ENCODE measurements at regions not wholly inside any gene's neighbourhood (a gene's known extent, or its start where the extent isn't known, plus 50 kb on each side); places are given as distances from the start of the nearest gene placed in this dataset.

- Histone ChIP-seq H2AFZ (ENCODE audit: control insufficient read depth, low read depth, low read length) (no peak overlapping the region), H3K9ac (ENCODE audit: control insufficient read depth, insufficient read depth, low read length) (no peak overlapping the region), H3K9me3 (replicated peaks; ENCODE audit: control insufficient read depth, insufficient read depth, low read length) (no peaks in the 10 kb centered on the region), H3K36me3 (ENCODE audit: control insufficient read depth in 2 of 2, insufficient read depth in 2 of 2, low read length in 1 of 2) (no peaks in the 10 kb centered on the region), H3K79me2 (ENCODE audit: control insufficient read depth, insufficient read depth, low read length) (no peaks in the 10 kb centered on the region), H3K27ac (ENCODE audit: control insufficient read depth, insufficient read depth) (no peak overlapping the region), H4K20me1 (ENCODE audit: control insufficient read depth, insufficient read depth) (no peaks in the 10 kb centered on the region), H3K4me2 (ENCODE audit: control insufficient read depth, insufficient read depth) (no peak overlapping the region), H3K4me3 (no peak overlapping the region), H3K27me3 (replicated peaks in 1 of 2; ENCODE audit: control insufficient read depth in 2 of 2, insufficient read depth in 2 of 2, low read length in 1 of 2) (no peaks in the 10 kb centered on the region), H3K4me1 (ENCODE audit: control insufficient read depth, insufficient read depth, low read length) (no peaks in the 10 kb centered on the region)
- ATAC-seq (peak; percentile 89), FAIRE-seq (no peak), DNase-seq (ENCODE audit: low read depth, low spot score) (peak; percentile 3)
- in situ Hi-C loops (cut with MboI), result no loop called here
- no TSS peak for BruUV-seq (replicated peaks)
- ChIA-PET SMC1A (ENCODE audit: uncharacterized antibody, unreplicated experiment) (interaction anchor here (1.0 kb wide), 1 partner anchor 17 kb away, joined by 3 read pairs; no protein-coding TSS in a partner anchor), POLR2A (no interaction called here), CTCF (interaction anchor here (1.4 kb wide), 1 partner anchor 13 kb away, joined by 3 read pairs; no protein-coding TSS in a partner anchor), RAD21 (ENCODE audit: unreplicated experiment) (interaction anchor here (0.6 to 1.2 kb wide), 3 partner anchors 22 to 311 kb away, joined by 3 to 5 read pairs (median 3); no protein-coding TSS in a partner anchor)
- WGBS (ENCODE audit: insufficient coverage, insufficient replicate concordance, low lambda C conversion rate, missing lambda C conversion rate), result 15% methylated on average over 9 of the region's 9 CpGs
- intact Hi-C loops (cut with micrococcal nuclease; ENCODE audit: unreplicated experiment), result no loop called here
- no peak for TF ChIP-seq NRF1 (conservative IDR thresholded peaks at IDR 0.05; ENCODE audit: low read depth, low read length)
- TF ChIP-seq SMAD1 (IDR thresholded peaks at IDR 0.05; ENCODE audit: low read depth, partially characterized antibody), result no peak
- peak in 1 of 2 experiments; percentile 62; a peak in 2 of 4 replicates for TF ChIP-seq BHLHE40 (IDR thresholded peaks at IDR 0.05; ENCODE audit: borderline replicate concordance in 1 of 2, low read depth in 2 of 2, low read length in 1 of 2)
- TF ChIP-seq SIN3A (IDR thresholded peaks at IDR 0.05; ENCODE audit: low read depth, low read length), result no peak
- TF ChIP-seq ZNF622 (IDR thresholded peaks at IDR 0.05), result no peak
- TF ChIP-seq TBL1XR1 (IDR thresholded peaks at IDR 0.05; ENCODE audit: low read depth, low read length), result no peak
- no peak for TF ChIP-seq CBFB (IDR thresholded peaks at IDR 0.05; ENCODE audit: low read depth)
- TF ChIP-seq NR2C1 (IDR thresholded peaks at IDR 0.05), result no peak
- no peak for TF ChIP-seq LARP7 (IDR thresholded peaks at IDR 0.05)
- TF ChIP-seq NR2C2 (IDR thresholded peaks at IDR 0.05; ENCODE audit: borderline replicate concordance, control insufficient read depth, insufficient read length, low read depth), result no peak
- no peak for TF ChIP-seq MEF2B (IDR thresholded peaks at IDR 0.05; ENCODE audit: partially characterized antibody, poor library complexity, severe bottlenecking)
- TF ChIP-seq USF1 (IDR thresholded peaks at IDR 0.05; ENCODE audit: borderline replicate concordance, extremely low read length, insufficient read depth, low read depth, low read length), result no peak
- TF ChIP-seq BMI1 (IDR thresholded peaks at IDR 0.05; ENCODE audit: borderline replicate concordance), result no peak
- no peak for TF ChIP-seq CREB1 (IDR thresholded peaks at IDR 0.05; ENCODE audit: low read depth)
- TF ChIP-seq SREBF2 (IDR thresholded peaks at IDR 0.05; ENCODE audit: low read length), result no peak
- TF ChIP-seq ZSCAN29 (IDR thresholded peaks at IDR 0.05), result no peak
- no peak for TF ChIP-seq SPI1 (IDR thresholded peaks at IDR 0.05; ENCODE audit: borderline replicate concordance, insufficient read depth, low read depth, low read length)
- TF ChIP-seq MXI1 (IDR thresholded peaks at IDR 0.05; ENCODE audit: low read depth, low read length), result no peak
- no peak for TF ChIP-seq E2F4 (IDR thresholded peaks at IDR 0.05; ENCODE audit: low read depth, low read length)
- TF ChIP-seq NBN (IDR thresholded peaks at IDR 0.05), result no peak
- TF ChIP-seq POLR2A (IDR thresholded peaks at IDR 0.05; ENCODE audit: low read depth, low read length), result no peak
- TF ChIP-seq HDAC6 (IDR thresholded peaks at IDR 0.05; ENCODE audit: unreplicated experiment), result no peak
- peak in 1 of 2 experiments; percentile 34; a peak in 1 of 4 replicates for TF ChIP-seq IKZF2 (IDR thresholded peaks at IDR 0.05)
- no peak for TF ChIP-seq NFYA (IDR thresholded peaks at IDR 0.05; ENCODE audit: borderline replicate concordance, low read depth, low read length)
- no peak for TF ChIP-seq KAT2A (conservative IDR thresholded peaks at IDR 0.05; ENCODE audit: control insufficient read depth, low read depth, low read length)
- no peak for TF ChIP-seq HCFC1 (IDR thresholded peaks at IDR 0.05; ENCODE audit: low read length)
- no peak for TF ChIP-seq ZBED1 (IDR thresholded peaks at IDR 0.05; ENCODE audit: borderline replicate concordance)
These were observed 381.2 kb upstream of the SLITRK1 start for GRCh38 chr13:84263354-84264069.
